ENCODE measurements at regions not wholly inside any gene's neighbourhood (a gene's known extent, or its start where the extent isn't known, plus 50 kb on each side); places are given as distances from the start of the nearest gene placed in this dataset.

DNA sequence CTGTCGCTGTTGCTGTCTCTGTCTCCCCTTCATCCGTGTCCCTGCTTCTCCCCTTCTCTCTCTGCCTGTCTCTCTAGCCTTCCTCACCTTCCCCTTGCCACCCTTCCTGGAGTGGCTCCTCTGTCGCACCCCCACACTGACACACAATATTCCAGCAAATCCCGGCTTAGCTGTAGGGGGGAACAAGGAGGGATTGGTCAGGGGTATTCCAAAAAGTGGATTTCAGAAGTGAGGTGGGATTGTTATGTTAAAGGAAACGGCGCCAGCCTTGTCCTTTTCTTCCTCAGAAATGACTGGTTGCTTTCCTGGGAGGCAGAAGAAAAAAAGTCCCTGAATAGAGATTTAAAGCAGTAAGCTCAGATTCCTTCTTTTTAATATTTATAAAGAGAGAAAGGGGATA is 76.3 kb upstream of the SIRPA start:
- TF ChIP-seq, protein P1, sequence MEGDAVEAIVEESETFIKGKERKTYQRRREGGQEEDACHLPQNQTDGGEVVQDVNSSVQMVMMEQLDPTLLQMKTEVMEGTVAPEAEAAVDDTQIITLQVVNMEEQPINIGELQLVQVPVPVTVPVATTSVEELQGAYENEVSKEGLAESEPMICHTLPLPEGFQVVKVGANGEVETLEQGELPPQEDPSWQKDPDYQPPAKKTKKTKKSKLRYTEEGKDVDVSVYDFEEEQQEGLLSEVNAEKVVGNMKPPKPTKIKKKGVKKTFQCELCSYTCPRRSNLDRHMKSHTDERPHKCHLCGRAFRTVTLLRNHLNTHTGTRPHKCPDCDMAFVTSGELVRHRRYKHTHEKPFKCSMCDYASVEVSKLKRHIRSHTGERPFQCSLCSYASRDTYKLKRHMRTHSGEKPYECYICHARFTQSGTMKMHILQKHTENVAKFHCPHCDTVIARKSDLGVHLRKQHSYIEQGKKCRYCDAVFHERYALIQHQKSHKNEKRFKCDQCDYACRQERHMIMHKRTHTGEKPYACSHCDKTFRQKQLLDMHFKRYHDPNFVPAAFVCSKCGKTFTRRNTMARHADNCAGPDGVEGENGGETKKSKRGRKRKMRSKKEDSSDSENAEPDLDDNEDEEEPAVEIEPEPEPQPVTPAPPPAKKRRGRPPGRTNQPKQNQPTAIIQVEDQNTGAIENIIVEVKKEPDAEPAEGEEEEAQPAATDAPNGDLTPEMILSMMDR (optimal IDR thresholded peaks at IDR 0.05 in 1 of 3, IDR thresholded peaks at IDR 0.05 in 1 of 3, conservative IDR thresholded peaks at IDR 0.05 in 1 of 3; ENCODE audit: extremely low read depth in 1 of 3, insufficient read depth in 2 of 3, low read length in 3 of 3) = no peak
- no peak for TF ChIP-seq EZH2 (IDR thresholded peaks at IDR 0.05; ENCODE audit: low read length)
